COLO668 (cell line): ENCODE measurements at regions not wholly inside any gene's neighbourhood (a gene's known extent, or its start where the extent isn't known, plus 50 kb on each side); places are given as distances from the start of the nearest gene placed in this dataset.
A peak's percentile ranks its signal among the peaks of the same experiment; 100 is the strongest.
"Not testable (repeated sequence)": the region's sequence is repeated elsewhere in the genome, so short reads cannot be mapped to it uniquely, and the experiment has no call there.

ENCODE experiments used
- DNase-seq: peaks from one replicate; lab custom pipeline; 2025; ENCODE audit not compliant: unreplicated experiment; lab: John Stamatoyannopoulos, UW

GRCh38 chr4:173475751-173476150, 54.3 kb downstream of the HAND2 start:
- no peak for DNase-seq

GRCh38 chr4:173469622-173470021, 60.4 kb downstream of the HAND2 start:
- no peak for DNase-seq

- no peak for DNase-seq
Observed at GRCh38 chr4:173468314-173468713, 61.7 kb downstream of the HAND2 start.

GRCh38 chr4:173466101-173466500, 63.9 kb downstream of the HAND2 start:
- DNase-seq = no peak

- DNase-seq = no peak
Observed at GRCh38 chr4:173464481-173464880, 65.5 kb downstream of the HAND2 start.

- no peak for DNase-seq
Observed at GRCh38 chr4:173463816-173464215, 64.9 kb upstream of the SCRG1 start.

GRCh38 chr4:173461170-173461569, 62.3 kb upstream of the SCRG1 start:
- DNase-seq = peak; percentile 6

- no peak for DNase-seq
Observed at GRCh38 chr4:173459857-173460256, 60.9 kb upstream of the SCRG1 start.

- no peak for DNase-seq
Observed at GRCh38 chr4:173457893-173458292, 59.0 kb upstream of the SCRG1 start.

GRCh38 chr4:173451435-173451834, 52.5 kb upstream of the SCRG1 start:
- not testable (repeated sequence) for DNase-seq

- DNase-seq = no peak
Observed at GRCh38 chr4:173450281-173450680, 51.4 kb upstream of the SCRG1 start.

GRCh38 chr4:173449380-173449717, 50.4 kb upstream of the SCRG1 start:
- DNase-seq = peak; percentile 36

GRCh38 chr4:173448608-173449379, 49.9 kb upstream of the SCRG1 start:
- peak; percentile 36 for DNase-seq
